ENCODE measurements at regions not wholly inside any gene's neighbourhood (a gene's known extent, or its start where the extent isn't known, plus 50 kb on each side); places are given as distances from the start of the nearest gene placed in this dataset.

- Histone ChIP-seq H3K27ac (no peak overlapping the region), H3K9me3 (no peaks in the 10 kb centered on the region), H3K4me3 (no peak overlapping the region), H3K4me1 (no peaks in the 10 kb centered on the region), H3K36me3 (no peaks in the 10 kb centered on the region), H3K27me3 (no peaks in the 10 kb centered on the region)
- no peak for ATAC-seq
- in situ Hi-C loops (cut with MboI; ENCODE audit: low sequenced_read_pairs in 4 of 4) (no loop called here), intact Hi-C loops (cut with DNase I; ENCODE audit: low total_unique reads) (loop anchor here (5.0 kb wide), 1 partner anchor 1607 kb away; no protein-coding TSS in a partner anchor)
- no peak for TF ChIP-seq POLR2A (IDR thresholded peaks at IDR 0.05)
- no peak for TF ChIP-seq CTCF (IDR thresholded peaks at IDR 0.05 in 4 of 5, conservative IDR thresholded peaks at IDR 0.05 in 1 of 5)
- no peak for DNase-seq
Observed at GRCh38 chr9:515665-516064, 301.0 kb downstream of the DOCK8 start.

GRCh38 chr9:517993-518392 lies 303.3 kb downstream of the DOCK8 start:
- no peak overlapping the region for H3K27ac ChIP-seq
- intact Hi-C loops (cut with DNase I; ENCODE audit: low total_unique reads), result loop anchor here (5.0 kb wide), 1 partner anchor 1604 kb away; no protein-coding TSS in a partner anchor
- H3K36me3 ChIP-seq, result no peaks in the 10 kb centered on the region
- H3K27me3 ChIP-seq, result no peaks in the 10 kb centered on the region
- in situ Hi-C loops (cut with MboI; ENCODE audit: low sequenced_read_pairs in 4 of 4), result no loop called here
- peaks cover 0 to 2% of the 10 kb centered on the region in 2 donors for H3K4me1 ChIP-seq
- ATAC-seq, result no peak
- no peak overlapping the region for H3K4me3 ChIP-seq
- no peak for TF ChIP-seq CTCF (IDR thresholded peaks at IDR 0.05 in 4 of 5, conservative IDR thresholded peaks at IDR 0.05 in 1 of 5)
- no peak for TF ChIP-seq POLR2A (IDR thresholded peaks at IDR 0.05)
- H3K9me3 ChIP-seq, result no peaks in the 10 kb centered on the region
- no peak for DNase-seq

GRCh38 chr9:518540-518939 lies 303.9 kb downstream of the DOCK8 start:
- Histone ChIP-seq H3K27me3 (no peaks in the 10 kb centered on the region), H3K9me3 (no peaks in the 10 kb centered on the region), H3K36me3 (no peaks in the 10 kb centered on the region), H3K4me3 (no peak overlapping the region), H3K27ac (no peak overlapping the region), H3K4me1 (peaks cover 0 to 2% of the 10 kb centered on the region in 2 donors)
- intact Hi-C loops (cut with DNase I; ENCODE audit: low total_unique reads) (loop anchor here (5.0 kb wide), 1 partner anchor 1604 kb away; no protein-coding TSS in a partner anchor), in situ Hi-C loops (cut with MboI; ENCODE audit: low sequenced_read_pairs in 4 of 4) (no loop called here)
- ATAC-seq, result no peak
- DNase-seq, result no peak
- TF ChIP-seq POLR2A (IDR thresholded peaks at IDR 0.05) (no peak), CTCF (IDR thresholded peaks at IDR 0.05 in 4 of 5, conservative IDR thresholded peaks at IDR 0.05 in 1 of 5) (no peak)

DNA sequence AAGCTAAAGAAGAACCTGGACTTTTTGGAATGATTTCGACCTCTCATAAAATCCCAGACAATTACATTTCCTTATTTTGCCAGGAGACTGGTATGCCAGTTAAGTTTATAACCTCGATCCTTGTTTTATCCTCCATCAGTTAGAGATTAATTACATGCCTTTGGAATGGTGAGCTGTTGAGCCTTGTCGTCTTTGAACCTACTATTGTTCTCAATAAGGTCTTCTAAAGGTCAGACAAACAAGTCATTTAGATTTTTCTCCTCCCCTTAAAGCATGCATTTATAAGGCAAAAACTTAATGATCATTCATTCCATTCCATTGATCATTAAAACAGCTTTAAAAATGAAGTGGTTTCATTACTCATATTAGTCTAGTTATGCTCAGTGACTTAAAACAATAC lies 304.9 kb downstream of the DOCK8 start:
- H3K4me3 ChIP-seq, result no peak overlapping the region
- TF ChIP-seq CTCF (IDR thresholded peaks at IDR 0.05 in 4 of 5, conservative IDR thresholded peaks at IDR 0.05 in 1 of 5), result no peak
- no peak for TF ChIP-seq POLR2A (IDR thresholded peaks at IDR 0.05)
- no peaks in the 10 kb centered on the region for H3K9me3 ChIP-seq
- peaks cover 2 to 5% of the 10 kb centered on the region in 2 donors for H3K4me1 ChIP-seq
- ATAC-seq, result no peak
- H3K27me3 ChIP-seq, result no peaks in the 10 kb centered on the region
- no peak overlapping the region for H3K27ac ChIP-seq
- DNase-seq, result no peak
- no peaks in the 10 kb centered on the region for H3K36me3 ChIP-seq
- intact Hi-C loops (cut with DNase I; ENCODE audit: low total_unique reads) (loop anchor here (5.0 kb wide), 1 partner anchor 1603 kb away; no protein-coding TSS in a partner anchor), in situ Hi-C loops (cut with MboI; ENCODE audit: low sequenced_read_pairs in 4 of 4) (no loop called here)

GRCh38 chr9:520302-520701 lies 305.6 kb downstream of the DOCK8 start:
- H3K4me3 ChIP-seq, result no peak overlapping the region
- ATAC-seq (no peak), DNase-seq (no peak)
- no peaks in the 10 kb centered on the region for H3K9me3 ChIP-seq
- H3K27ac ChIP-seq, result no peak overlapping the region
- no peak for TF ChIP-seq POLR2A (IDR thresholded peaks at IDR 0.05)
- TF ChIP-seq CTCF (IDR thresholded peaks at IDR 0.05 in 4 of 5, conservative IDR thresholded peaks at IDR 0.05 in 1 of 5), result no peak
- intact Hi-C loops (cut with DNase I; ENCODE audit: low total_unique reads), result no loop called here
- H3K27me3 ChIP-seq, result no peaks in the 10 kb centered on the region
- in situ Hi-C loops (cut with MboI; ENCODE audit: low sequenced_read_pairs in 4 of 4), result no loop called here
- H3K36me3 ChIP-seq, result no peaks in the 10 kb centered on the region
- H3K4me1 ChIP-seq, result peaks cover 2 to 5% of the 10 kb centered on the region in 2 donors
